Renal pelvis (tissue), 1 donor: ENCODE measurements at regions not wholly inside any gene's neighbourhood (a gene's known extent, or its start where the extent isn't known, plus 50 kb on each side); places are given as distances from the start of the nearest gene placed in this dataset.

Experiments
- DNase-seq: peaks from one replicate; pipeline ENCODE4 v3.0.0-alpha.2; 2013

- DNase-seq = no peak
Measured at GRCh38 chr11:28619846-28620540, 511.8 kb downstream of the METTL15 start.

DNA sequence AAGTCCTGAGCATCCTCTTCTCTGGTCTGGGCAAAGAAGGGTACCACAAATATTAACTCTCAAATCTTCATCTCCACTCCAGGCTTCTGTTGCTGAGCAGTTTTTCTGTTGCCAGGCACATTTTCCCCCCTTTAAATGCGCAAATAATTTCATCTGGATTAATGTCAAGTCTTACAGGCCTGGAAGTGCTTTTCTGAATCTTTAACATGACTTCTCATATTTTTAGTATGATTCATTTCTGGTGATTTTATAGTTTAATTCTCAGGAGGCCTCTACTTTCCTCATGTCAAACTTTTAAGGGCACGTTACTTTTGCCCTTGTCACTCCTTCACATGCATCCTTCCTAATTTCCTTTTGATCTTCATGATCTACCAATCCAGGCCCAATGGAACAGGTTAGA lies 510.2 kb downstream of the METTL15 start:
- no peak for DNase-seq

DNA sequence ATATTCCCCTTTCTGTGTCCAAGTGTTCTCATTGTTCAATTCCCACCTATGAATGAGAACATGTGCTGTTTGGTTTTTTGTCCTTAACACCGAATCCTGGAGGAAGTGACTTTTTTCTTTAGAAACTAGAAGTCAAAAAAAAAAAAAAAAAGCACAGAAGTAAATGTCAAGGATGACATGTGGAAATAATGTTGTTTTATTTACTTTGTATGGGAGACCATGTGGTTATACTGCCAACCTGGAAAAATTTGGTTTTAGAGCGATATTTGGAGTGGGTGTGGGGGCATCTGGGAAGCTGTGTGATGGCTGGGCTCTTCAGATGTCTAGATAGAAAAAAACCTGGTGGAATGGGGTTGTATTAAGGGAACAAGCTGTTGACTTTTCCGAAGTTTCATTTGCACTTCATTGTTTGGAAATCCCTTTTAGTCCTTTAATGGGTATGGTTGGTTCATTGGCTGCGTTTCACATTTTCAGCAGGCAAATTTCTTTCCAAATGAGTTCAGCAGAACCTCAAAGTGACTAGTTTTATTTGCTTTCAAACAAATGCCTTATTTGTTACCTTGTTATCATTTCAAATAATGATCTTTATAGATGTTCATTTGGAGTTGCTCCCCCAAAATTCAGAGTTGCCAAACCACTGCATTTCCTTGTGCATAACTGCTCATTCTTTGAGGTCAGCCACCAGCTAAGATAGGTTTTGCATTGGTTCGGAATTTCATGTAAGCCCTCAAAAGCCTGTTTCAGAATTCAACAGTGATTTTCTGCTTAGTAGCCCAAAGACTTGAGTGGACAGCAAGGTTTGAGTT lies 508.2 kb downstream of the METTL15 start:
- no peak for DNase-seq

DNA sequence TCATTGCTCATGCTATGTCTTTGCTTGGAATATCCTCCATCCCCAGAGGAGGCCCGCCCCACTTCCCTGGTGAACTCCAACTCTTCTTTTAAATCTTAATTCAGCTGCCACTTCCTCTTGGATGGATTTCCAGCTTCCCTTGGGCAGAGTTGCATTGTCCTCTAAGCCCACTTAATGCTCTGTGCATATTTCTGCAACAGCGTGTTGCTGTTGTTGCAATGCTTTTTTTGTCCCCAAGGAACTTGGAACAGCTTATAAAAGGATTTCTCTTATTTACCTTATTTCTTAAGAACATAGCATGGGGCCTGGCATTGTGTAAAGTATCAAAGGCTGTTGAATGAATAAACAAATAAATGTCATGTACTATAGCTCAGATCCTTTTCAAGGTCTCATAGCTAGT lies 507.4 kb downstream of the METTL15 start:
- no peak for DNase-seq

- no peak for DNase-seq
Measured at GRCh38 chr11:28606930-28607329, 498.7 kb downstream of the METTL15 start.

DNA sequence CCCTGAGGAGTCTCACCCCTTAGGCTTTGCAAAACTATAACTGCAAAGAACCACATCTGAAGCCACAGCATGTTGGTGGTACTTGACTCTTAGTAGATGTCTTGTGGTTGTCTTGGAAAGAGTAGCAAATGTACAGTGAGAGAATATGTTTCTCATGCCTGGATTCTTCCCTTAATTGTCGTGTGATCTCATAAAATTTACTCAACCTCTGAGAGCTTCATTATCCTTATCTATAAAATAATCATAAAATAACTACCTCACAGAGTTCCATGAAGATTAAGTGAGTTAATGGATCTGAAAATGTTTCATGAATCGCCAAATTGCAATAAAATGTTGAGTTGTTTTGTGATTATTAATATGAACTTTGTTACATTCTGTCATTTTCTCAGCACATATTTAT lies 491.5 kb downstream of the METTL15 start:
- DNase-seq = no peak

DNA sequence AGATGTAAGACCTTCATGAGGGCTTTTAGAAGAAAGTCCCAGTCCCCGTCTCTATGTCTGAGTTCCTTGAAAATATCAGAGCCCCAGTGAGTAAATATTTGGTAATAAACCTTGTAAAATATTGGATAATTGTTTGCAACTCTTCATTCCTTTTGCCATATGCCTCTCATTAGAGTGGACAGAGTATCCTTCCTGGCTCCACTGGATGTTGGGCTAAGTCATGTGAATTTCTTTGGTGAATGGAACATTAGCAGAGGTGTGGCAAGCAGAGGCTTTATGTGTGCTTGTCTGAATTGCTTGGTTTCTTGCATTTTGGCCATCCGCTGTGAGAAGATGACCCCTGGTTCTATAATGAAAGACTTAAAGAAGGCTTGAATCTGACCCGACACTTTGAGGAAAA lies 490.3 kb downstream of the METTL15 start:
- no peak for DNase-seq

DNA sequence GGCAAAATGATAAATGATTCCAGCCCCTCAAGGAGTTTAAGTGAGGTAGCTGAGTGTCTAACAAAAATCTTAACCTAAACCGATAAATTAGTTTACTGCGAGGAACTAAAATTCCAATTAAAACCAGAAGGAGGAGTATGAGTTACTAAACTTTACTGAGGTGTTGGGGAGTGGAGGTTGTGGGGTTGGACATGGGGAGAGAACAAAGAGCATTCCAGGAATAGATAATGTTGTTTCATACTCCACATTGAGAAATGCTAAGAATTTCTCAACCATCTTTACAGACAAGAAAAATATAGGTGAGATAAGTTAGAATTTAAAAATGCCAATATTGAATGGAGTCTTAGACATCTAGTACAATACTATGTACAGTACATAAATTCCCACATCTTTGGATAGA lies 488.6 kb downstream of the METTL15 start:
- no peak for DNase-seq

DNA sequence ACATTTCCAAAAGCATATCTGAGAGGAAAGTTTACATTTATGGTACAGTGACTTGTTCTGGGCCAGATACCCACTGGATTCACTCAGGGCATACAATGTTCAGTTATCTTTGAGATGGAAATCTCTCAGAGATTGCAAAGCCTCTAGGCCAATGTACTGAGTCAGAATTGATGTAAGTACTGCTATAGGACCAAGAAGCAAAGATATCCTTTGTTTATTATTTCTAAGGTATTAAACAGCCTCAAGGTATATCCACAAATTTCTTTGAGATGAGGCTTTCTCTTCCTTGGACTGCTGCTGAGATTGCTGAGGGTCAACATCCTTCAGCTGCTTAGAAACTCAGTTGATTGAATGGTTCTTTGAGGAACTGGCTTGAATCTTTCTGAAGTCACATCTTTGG lies 484.0 kb downstream of the METTL15 start:
- no peak for DNase-seq

- DNase-seq = no peak
Measured at GRCh38 chr11:28584992-28585391, 476.8 kb downstream of the METTL15 start.

DNA sequence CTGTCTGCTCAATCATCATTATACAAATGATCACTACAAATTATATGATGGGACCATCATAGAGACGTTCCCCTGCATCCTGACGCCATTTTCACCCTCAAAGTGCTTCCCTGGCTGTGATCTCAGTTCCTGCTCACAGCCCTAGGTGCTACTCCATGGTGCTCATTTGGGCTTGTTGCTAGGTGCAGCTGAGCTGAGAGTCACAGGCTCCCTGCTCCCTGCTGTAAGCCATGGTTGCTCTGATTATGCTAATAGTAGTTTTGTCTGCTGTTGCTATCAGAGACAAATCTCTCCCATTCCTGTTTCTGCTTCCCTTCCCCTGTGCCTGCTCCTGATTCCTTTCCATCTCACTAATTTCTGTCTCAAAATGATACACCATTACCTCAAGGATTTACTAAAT lies 474.3 kb downstream of the METTL15 start:
- no peak for DNase-seq

GRCh38 chr11:28581286-28582242 lies 473.4 kb downstream of the METTL15 start:
- no peak for DNase-seq

- no peak for DNase-seq
Measured at GRCh38 chr11:28571371-28571770, 463.2 kb downstream of the METTL15 start.

DNA sequence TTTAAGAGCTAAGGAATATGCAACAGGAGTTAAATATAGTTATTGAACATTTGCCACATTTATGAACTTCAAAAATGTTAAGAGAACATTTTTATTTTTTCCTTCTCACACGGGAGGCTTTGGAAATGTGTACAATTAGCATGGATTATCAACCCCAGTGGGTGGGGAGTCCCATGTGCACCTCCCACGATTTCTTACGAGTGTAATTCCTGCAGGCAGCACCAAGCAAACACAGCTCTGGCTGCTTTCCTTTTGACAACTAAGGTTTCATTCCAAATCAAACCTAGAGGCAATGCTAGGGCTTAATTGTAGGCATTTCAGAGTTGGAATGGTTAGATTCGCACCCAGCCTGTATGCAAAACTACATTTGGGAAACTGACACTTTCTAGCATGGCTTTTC lies 460.9 kb downstream of the METTL15 start:
- no peak for DNase-seq

- DNase-seq = peak; percentile 52
Measured at GRCh38 chr11:28566339-28567089, 458.3 kb downstream of the METTL15 start.

DNA sequence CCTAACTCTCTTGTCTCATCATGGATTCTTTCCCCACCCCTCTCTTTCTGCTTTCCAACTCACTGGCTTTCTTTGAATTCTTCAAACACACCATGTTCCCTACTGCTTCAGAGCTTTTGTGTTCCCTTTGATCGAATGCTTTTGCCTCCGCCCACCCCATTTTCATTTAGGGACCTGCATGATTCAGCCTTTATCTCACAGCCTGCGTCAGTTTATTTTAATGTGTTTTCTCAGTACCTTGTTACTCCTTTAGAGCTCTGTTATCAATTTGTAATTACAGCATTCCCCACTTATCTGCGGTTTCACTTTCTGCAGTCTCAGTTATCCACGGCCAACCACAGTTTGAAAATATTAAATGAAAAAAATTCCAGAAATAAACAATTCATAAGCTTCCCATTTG lies 451.3 kb downstream of the METTL15 start:
- no peak for DNase-seq

GRCh38 chr11:28547321-28547741 lies 439.1 kb downstream of the METTL15 start:
- no peak for DNase-seq

- DNase-seq = no peak
Measured at GRCh38 chr11:28545536-28545935, 437.3 kb downstream of the METTL15 start.

DNA sequence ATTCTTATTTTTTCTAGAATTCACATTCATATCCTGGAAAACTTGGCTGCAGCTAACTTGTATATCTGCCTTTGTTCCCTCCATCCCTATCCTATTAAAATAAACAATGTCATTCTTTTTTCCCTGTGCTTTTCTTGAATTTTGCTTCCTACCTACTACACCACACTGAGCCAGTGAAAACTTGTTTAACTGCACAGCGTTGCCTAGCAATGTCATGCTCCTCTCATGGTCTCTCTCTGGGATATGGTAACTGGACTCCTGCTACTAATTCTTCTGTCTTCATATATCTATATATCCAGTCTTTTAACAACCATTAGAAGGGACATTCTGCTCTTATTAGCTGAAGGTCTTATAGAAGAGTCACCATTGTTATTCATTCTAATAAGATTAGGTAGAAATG lies 434.4 kb downstream of the METTL15 start:
- no peak for DNase-seq

GRCh38 chr11:28539239-28540030 lies 431.2 kb downstream of the METTL15 start:
- DNase-seq = no peak

DNA sequence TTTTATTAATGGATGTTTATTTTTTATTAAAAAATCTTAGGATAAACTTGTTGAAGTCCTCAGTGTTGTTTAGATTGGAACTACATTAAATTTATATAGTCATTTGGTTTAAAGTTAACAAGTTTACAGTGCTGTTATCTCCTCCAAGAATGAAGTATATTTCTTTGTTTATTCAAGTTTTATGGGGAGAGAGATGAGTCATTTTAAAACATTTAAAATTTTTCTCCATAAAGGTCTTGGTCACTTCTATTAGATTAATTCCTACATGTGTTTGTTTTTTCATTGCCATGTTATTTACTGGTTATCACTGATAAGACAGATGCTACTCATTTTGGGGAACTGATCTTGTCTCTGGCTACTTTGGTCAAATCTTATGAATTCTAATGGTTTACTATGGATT lies 429.6 kb downstream of the METTL15 start:
- no peak for DNase-seq
